ENCODE measurements at regions not wholly inside any gene's neighbourhood (a gene's known extent, or its start where the extent isn't known, plus 50 kb on each side); places are given as distances from the start of the nearest gene placed in this dataset.

- Histone ChIP-seq H3K4me1 (ENCODE audit: control insufficient read depth, insufficient read depth, low read length) (no peaks in the 10 kb centered on the region), H2AFZ (ENCODE audit: control insufficient read depth, low read depth, low read length) (no peak overlapping the region), H3K4me3 (no peak overlapping the region), H3K4me2 (ENCODE audit: control insufficient read depth, insufficient read depth) (no peak overlapping the region), H3K9me3 (replicated peaks; ENCODE audit: control insufficient read depth, insufficient read depth, low read length) (no peaks in the 10 kb centered on the region; the same call in 2 of the 3 replicates), H3K9ac (ENCODE audit: control insufficient read depth, insufficient read depth, low read length) (no peak overlapping the region), H3K27me3 (replicated peaks in 1 of 2; ENCODE audit: control insufficient read depth in 2 of 2, insufficient read depth in 2 of 2, low read length in 1 of 2) (0 out of 4 replicates have a peak, but pooled peaks cover 0 to 1% of the 10 kb centered on the region in 2 experiments), H3K79me2 (ENCODE audit: control insufficient read depth, insufficient read depth, low read length) (no peaks in the 10 kb centered on the region), H4K20me1 (ENCODE audit: control insufficient read depth, insufficient read depth) (no peaks in the 10 kb centered on the region), H3K36me3 (ENCODE audit: control insufficient read depth in 2 of 2, insufficient read depth in 2 of 2, low read length in 1 of 2) (no peaks in the 10 kb centered on the region), H3K27ac (ENCODE audit: control insufficient read depth, insufficient read depth) (no peak overlapping the region)
- in situ Hi-C loops (cut with MboI): no loop called here
- RAD21 ChIA-PET (ENCODE audit: unreplicated experiment): no interaction called here
- BruUV-seq (replicated peaks): no TSS peak
- 22% methylated on average over 20 of the region's 20 CpGs for WGBS (ENCODE audit: insufficient coverage, insufficient replicate concordance, low lambda C conversion rate, missing lambda C conversion rate)
- DNase-seq (ENCODE audit: low read depth, low spot score) (no peak), ATAC-seq (no peak), FAIRE-seq (no peak)
- POLR2A ChIA-PET: no interaction called here
- CTCF ChIA-PET: no interaction called here
- TF ChIP-seq ZBED1 (IDR thresholded peaks at IDR 0.05; ENCODE audit: borderline replicate concordance) (no peak), EED (IDR thresholded peaks at IDR 0.05; ENCODE audit: low read depth) (no peak), MTA3 (IDR thresholded peaks at IDR 0.05; ENCODE audit: borderline replicate concordance, low read length) (no peak), NFYB (IDR thresholded peaks at IDR 0.05; ENCODE audit: insufficient read depth, low read depth, low read length) (no peak), SREBF1 (IDR thresholded peaks at IDR 0.05; ENCODE audit: low read length) (no peak), SP1 (IDR thresholded peaks at IDR 0.05; ENCODE audit: low read depth, low read length) (no peak)
- intact Hi-C loops (cut with micrococcal nuclease; ENCODE audit: unreplicated experiment): no loop called here
- SMC1A ChIA-PET (ENCODE audit: uncharacterized antibody, unreplicated experiment): no interaction called here
Observed at GRCh38 chr22:44424867-44425693, 73.0 kb downstream of the RTL6 start.

DNA sequence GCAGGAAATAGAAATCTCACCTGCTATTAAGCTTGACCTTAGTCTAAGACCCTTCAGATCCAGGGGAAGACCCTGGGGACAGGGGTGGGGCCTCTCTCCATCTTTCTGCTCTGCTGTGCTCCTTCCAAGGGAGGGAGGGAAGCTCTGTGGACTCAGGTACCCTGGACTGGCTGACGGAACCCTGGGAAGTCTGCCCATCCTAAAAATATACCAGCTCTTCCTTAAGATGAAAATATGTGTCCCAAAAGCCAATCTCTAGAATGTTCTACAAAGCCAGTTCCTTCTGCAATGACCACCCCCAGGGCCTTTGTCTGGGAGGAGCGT, 73.7 kb downstream of the RTL6 start:
- ChIA-PET CTCF (no interaction called here), POLR2A (no interaction called here), RAD21 (ENCODE audit: unreplicated experiment) (no interaction called here), SMC1A (ENCODE audit: uncharacterized antibody, unreplicated experiment) (no interaction called here)
- no TSS peak for BruUV-seq (replicated peaks)
- in situ Hi-C loops (cut with MboI) (no loop called here), intact Hi-C loops (cut with micrococcal nuclease; ENCODE audit: unreplicated experiment) (no loop called here)
- Histone ChIP-seq H3K36me3 (ENCODE audit: control insufficient read depth in 2 of 2, insufficient read depth in 2 of 2, low read length in 1 of 2) (no peaks in the 10 kb centered on the region), H3K9me3 (replicated peaks; ENCODE audit: control insufficient read depth, insufficient read depth, low read length) (no peaks in the 10 kb centered on the region; the same call in 2 of the 3 replicates), H4K20me1 (ENCODE audit: control insufficient read depth, insufficient read depth) (no peaks in the 10 kb centered on the region), H3K4me1 (ENCODE audit: control insufficient read depth, insufficient read depth, low read length) (no peaks in the 10 kb centered on the region), H3K4me2 (ENCODE audit: control insufficient read depth, insufficient read depth) (no peak overlapping the region), H3K27ac (ENCODE audit: control insufficient read depth, insufficient read depth) (no peak overlapping the region), H3K9ac (ENCODE audit: control insufficient read depth, insufficient read depth, low read length) (no peak overlapping the region), H3K79me2 (ENCODE audit: control insufficient read depth, insufficient read depth, low read length) (no peaks in the 10 kb centered on the region), H3K27me3 (replicated peaks in 1 of 2; ENCODE audit: control insufficient read depth in 2 of 2, insufficient read depth in 2 of 2, low read length in 1 of 2) (0 out of 4 replicates have a peak, but pooled peaks cover 0 to 1% of the 10 kb centered on the region in 2 experiments), H3K4me3 (no peak overlapping the region), H2AFZ (ENCODE audit: control insufficient read depth, low read depth, low read length) (no peak overlapping the region)
- FAIRE-seq (no peak), ATAC-seq (no peak), DNase-seq (ENCODE audit: low read depth, low spot score) (no peak)
- no peak for TF ChIP-seq HCFC1 (IDR thresholded peaks at IDR 0.05; ENCODE audit: low read length)
- no peak for TF ChIP-seq CHD2 (IDR thresholded peaks at IDR 0.05; ENCODE audit: borderline replicate concordance, low read depth, low read length)
- TF ChIP-seq MEF2A (IDR thresholded peaks at IDR 0.05; ENCODE audit: insufficient read depth, low read depth, low read length): no peak
- no peak for TF ChIP-seq NFXL1 (IDR thresholded peaks at IDR 0.05; ENCODE audit: borderline replicate concordance)
- WGBS (ENCODE audit: insufficient coverage, insufficient replicate concordance, low lambda C conversion rate, missing lambda C conversion rate): 24% methylated on average over 2 of the region's 2 CpGs

All from GM12878 (cell line).